GM12878 (cell line): ENCODE measurements at regions not wholly inside any gene's neighbourhood (a gene's known extent, or its start where the extent isn't known, plus 50 kb on each side); places are given as distances from the start of the nearest gene placed in this dataset.

Source experiments
- ATAC-seq: fragments of 200-7000 bp; cut with Tn5 transposase; 3 replicates; pipeline ENCODE4 v1.9.1; 2020; ENCODE audit warnings: mild to moderate bottlenecking, moderate library complexity
- BruUV-seq: library from RNA; stranded (reverse); fragments of 400-500 nt; replicated peaks from 2 replicates; lab custom pipeline; 2021; lab: Mats Ljungman, UMichigan
- CTCF ChIA-PET: fragments of 300-600 bp; sonication (Branson Sonifier 250); formaldehyde crosslinking; extraction: SDS; loops from one replicate; lab custom pipeline; 2021; ENCODE audit warnings: inconsistent platforms; lab: Yijun Ruan, JAX
- POLR2A ChIA-PET: fragments of 350-600 bp; formaldehyde crosslinking; extraction: SDS; loops from one replicate; lab custom pipeline; 2021; ENCODE audit warnings: inconsistent platforms; lab: Charles Lee
- RAD21 ChIA-PET: fragments of 300-600 bp; sonication (Branson Sonifier 250); formaldehyde crosslinking; loops from one replicate; lab custom pipeline; 2023; ENCODE audit warnings: antibody characterized with exemption; ENCODE audit not compliant: unreplicated experiment; lab: Charles Lee
- SMC1A ChIA-PET: fragments of 300-600 bp; sonication (Branson Sonifier 250); formaldehyde crosslinking; loops from one replicate; lab custom pipeline; 2023; ENCODE audit not compliant: unreplicated experiment, uncharacterized antibody; lab: Charles Lee
- DNase-seq: peaks from one replicate; pipeline ENCODE4 v3.0.0-alpha.2; 2011; ENCODE audit warnings: low read depth, low spot score
- FAIRE-seq: peaks from 3 replicates; lab custom pipeline; 2011; peaks lifted over from hg19 to GRCh38; lab: Jason Lieb, UNC
- H2AFZ ChIP-seq: 2 replicates; pipeline ENCODE4 v1.6.0; 2011; ENCODE audit warnings: low read depth, low read length, control low read depth; ENCODE audit not compliant: control insufficient read depth
- H3K27ac ChIP-seq: 2 replicates; pipeline ENCODE4 v1.5.1; 2011; ENCODE audit warnings: control low read depth; ENCODE audit not compliant: control insufficient read depth, insufficient read depth
- H3K27me3 ChIP-seq, 2 experiments: replicated peaks in 1 of 2; 2 replicates each; pipeline versions ENCODE4 v1.6.0 to v1.6.1; 2011; ENCODE audit warnings: low read length in 1 of 2; ENCODE audit not compliant: control insufficient read depth in 2 of 2, insufficient read depth in 2 of 2
- H3K36me3 ChIP-seq, 2 experiments: 2 replicates each; pipeline ENCODE4 v1.5.1; 2011; ENCODE audit warnings: low read length in 1 of 2; ENCODE audit not compliant: control insufficient read depth in 2 of 2, insufficient read depth in 2 of 2
- H3K4me1 ChIP-seq: 2 replicates; pipeline ENCODE4 v1.6.1; 2011; ENCODE audit warnings: mild to moderate bottlenecking, low read length, moderate library complexity, mixed read lengths; ENCODE audit not compliant: control insufficient read depth, insufficient read depth
- H3K4me2 ChIP-seq: 2 replicates; pipeline ENCODE4 v1.6.0; 2011; ENCODE audit warnings: control low read depth; ENCODE audit not compliant: control insufficient read depth, insufficient read depth
- H3K4me3 ChIP-seq: fragments of 200-600 bp; sonication (generic); 2 replicates; pipeline ENCODE4 v1.5.1; 2016
- H3K79me2 ChIP-seq: 2 replicates; pipeline ENCODE4 v1.6.0; 2011; ENCODE audit warnings: low read length; ENCODE audit not compliant: control insufficient read depth, insufficient read depth
- H3K9ac ChIP-seq: 2 replicates; pipeline ENCODE4 v1.8.0; 2011; ENCODE audit warnings: low read length, control low read depth, mixed read lengths; ENCODE audit not compliant: control insufficient read depth, insufficient read depth
- H3K9me3 ChIP-seq: replicated peaks from 3 replicates; pipeline ENCODE4 v1.5.1; 2011; ENCODE audit warnings: mild to moderate bottlenecking, low read length; ENCODE audit not compliant: control insufficient read depth, insufficient read depth
- H4K20me1 ChIP-seq: 2 replicates; pipeline ENCODE4 v1.6.0; 2011; ENCODE audit not compliant: control insufficient read depth, insufficient read depth
- CHD1 ChIP-seq: IDR thresholded peaks from 2 replicates; pipeline ENCODE4 v1.6.1; 2012; ENCODE audit warnings: low read depth, low read length, improper control_type of control experiment
- CREB1 ChIP-seq: IDR thresholded peaks from 2 replicates; pipeline ENCODE4 v1.6.1; 2012; ENCODE audit warnings: low read depth, mild to moderate bottlenecking, inconsistent platforms
- MEF2B ChIP-seq: fragments of 450-650 bp; IDR thresholded peaks from 2 replicates; pipeline ENCODE4 v1.6.1; 2018; ENCODE audit warnings: mild to moderate bottlenecking, moderate library complexity; ENCODE audit not compliant: partially characterized antibody, poor library complexity, severe bottlenecking
- MYC ChIP-seq: IDR thresholded peaks from 2 replicates; pipeline ENCODE4 v1.6.1; 2011; ENCODE audit warnings: mild to moderate bottlenecking, low read length, moderate library complexity, inconsistent platforms; ENCODE audit not compliant: insufficient read depth, insufficient replicate concordance, insufficient read length, severe bottlenecking
- PAX8 ChIP-seq: fragments of 450-650 bp; IDR thresholded peaks from 2 replicates; pipeline ENCODE4 v1.6.1; 2017; ENCODE audit warnings: mild to moderate bottlenecking, moderate library complexity
- RAD51 ChIP-seq: fragments of 450-650 bp; IDR thresholded peaks from 2 replicates; pipeline ENCODE4 v1.6.1; 2016; ENCODE audit warnings: moderate library complexity, mild to moderate bottlenecking, inconsistent platforms
- SMARCA5 ChIP-seq: fragments of 450-650 bp; IDR thresholded peaks from 2 replicates; pipeline ENCODE4 v1.6.1; 2017; ENCODE audit warnings: mild to moderate bottlenecking
- SMC3 ChIP-seq: IDR thresholded peaks from 2 replicates; pipeline ENCODE4 v1.6.1; 2011; ENCODE audit warnings: low read length, improper control_type of control experiment, borderline replicate concordance
- TCF12 ChIP-seq: IDR thresholded peaks from 2 replicates; pipeline ENCODE4 v1.6.1; 2011; ENCODE audit warnings: low read depth, mild to moderate bottlenecking, low read length
- TCF7 ChIP-seq: IDR thresholded peaks from 2 replicates; pipeline ENCODE4 v1.6.1; 2014; ENCODE audit warnings: antibody characterized with exemption, borderline replicate concordance
- YY1 ChIP-seq: IDR thresholded peaks from 2 replicates; pipeline ENCODE4 v1.6.1; 2011; ENCODE audit warnings: low read depth, mild to moderate bottlenecking, low read length
- in situ Hi-C: fragments of 300-500 bp; cut with MboI; formaldehyde crosslinking; loops from 9 replicates; pipeline ENCODE4 v1.14.3; 2018; ENCODE audit warnings: mixed read lengths
- intact Hi-C: fragments of 100-400 bp; cut with micrococcal nuclease; formaldehyde crosslinking; loops from one replicate; pipeline ENCODE4 v1.14.2; 2022; ENCODE audit not compliant: unreplicated experiment
- TF ChIP-seq, protein P1 (sequence below): fragments of 450-650 bp; conservative IDR thresholded peaks from 2 replicates; pipeline ENCODE4 v1.6.1; 2017; ENCODE audit warnings: mild to moderate bottlenecking, moderate library complexity
- TF ChIP-seq, protein P2 (sequence below): fragments of 150-350 bp; IDR thresholded peaks from 2 replicates; pipeline ENCODE4 v1.6.1; 2014; ENCODE audit warnings: mild to moderate bottlenecking, low read depth, low read length
- TF ChIP-seq, protein P3 (sequence below): fragments of 450-650 bp; formaldehyde crosslinking; IDR thresholded peaks from 2 replicates; pipeline ENCODE4 v1.5.0; 2022; ENCODE audit warnings: mild to moderate bottlenecking, missing genetic modification characterization
- TF ChIP-seq, protein P4 (sequence below): IDR thresholded peaks from 2 replicates; pipeline ENCODE4 v1.6.1; 2012; ENCODE audit warnings: low read depth, low read length, improper control_type of control experiment

DNA sequence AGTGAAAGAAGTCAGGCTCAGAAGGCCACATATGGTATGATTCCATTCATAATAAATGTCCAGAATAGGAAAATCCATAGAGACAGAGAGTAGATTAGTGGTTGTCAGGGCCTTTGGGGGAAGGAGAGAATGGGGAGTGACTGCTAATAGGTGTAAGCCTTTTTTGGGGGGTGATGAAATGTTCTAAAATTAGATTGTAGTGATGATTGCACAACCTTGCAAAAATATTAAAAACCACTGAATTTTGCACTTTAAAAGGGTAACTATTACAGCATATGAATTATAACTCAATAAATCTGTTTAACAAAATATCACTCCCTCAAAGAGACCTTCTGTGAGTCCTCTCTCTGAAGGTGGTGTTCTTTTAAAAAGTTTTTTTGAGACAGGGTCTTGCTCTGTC lies 72.3 kb upstream of the GRK3 start:
- intact Hi-C loops, result no loop called here
- Histone ChIP-seq H3K4me1 (peaks cover 13% of the 10 kb centered on the region), H3K27ac (no peak overlapping the region), H3K9ac (no peak overlapping the region), H3K9me3 (no peaks in the 10 kb centered on the region), H3K4me2 (no peak overlapping the region), H3K36me3 (no peaks in the 10 kb centered on the region), H4K20me1 (no peaks in the 10 kb centered on the region), H2AFZ (no peak overlapping the region), H3K4me3 (no peak overlapping the region), H3K79me2 (no peaks in the 10 kb centered on the region), H3K27me3 (no peaks in the 10 kb centered on the region)
- RAD21 ChIA-PET, result interaction anchor here (1.1 kb wide), 1 partner anchor 17 kb away, joined by 3 read pairs; no protein-coding TSS in a partner anchor
- SMC1A ChIA-PET, result interaction anchor here (2.1 kb wide), 1 partner anchor 15 kb away, joined by 6 read pairs; no protein-coding TSS in a partner anchor
- POLR2A ChIA-PET, result no interaction called here
- no peak for ATAC-seq
- DNase-seq, result no peak
- BruUV-seq, result no TSS peak
- in situ Hi-C loops, result no loop called here
- CTCF ChIA-PET, result no interaction called here
- no peak for FAIRE-seq
- TF ChIP-seq TCF12, result no peak
- TF ChIP-seq, protein P1, sequence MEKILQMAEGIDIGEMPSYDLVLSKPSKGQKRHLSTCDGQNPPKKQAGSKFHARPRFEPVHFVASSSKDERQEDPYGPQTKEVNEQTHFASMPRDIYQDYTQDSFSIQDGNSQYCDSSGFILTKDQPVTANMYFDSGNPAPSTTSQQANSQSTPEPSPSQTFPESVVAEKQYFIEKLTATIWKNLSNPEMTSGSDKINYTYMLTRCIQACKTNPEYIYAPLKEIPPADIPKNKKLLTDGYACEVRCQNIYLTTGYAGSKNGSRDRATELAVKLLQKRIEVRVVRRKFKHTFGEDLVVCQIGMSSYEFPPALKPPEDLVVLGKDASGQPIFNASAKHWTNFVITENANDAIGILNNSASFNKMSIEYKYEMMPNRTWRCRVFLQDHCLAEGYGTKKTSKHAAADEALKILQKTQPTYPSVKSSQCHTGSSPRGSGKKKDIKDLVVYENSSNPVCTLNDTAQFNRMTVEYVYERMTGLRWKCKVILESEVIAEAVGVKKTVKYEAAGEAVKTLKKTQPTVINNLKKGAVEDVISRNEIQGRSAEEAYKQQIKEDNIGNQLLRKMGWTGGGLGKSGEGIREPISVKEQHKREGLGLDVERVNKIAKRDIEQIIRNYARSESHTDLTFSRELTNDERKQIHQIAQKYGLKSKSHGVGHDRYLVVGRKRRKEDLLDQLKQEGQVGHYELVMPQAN, result no peak
- no peak for TF ChIP-seq MEF2B
- TF ChIP-seq, protein P2, sequence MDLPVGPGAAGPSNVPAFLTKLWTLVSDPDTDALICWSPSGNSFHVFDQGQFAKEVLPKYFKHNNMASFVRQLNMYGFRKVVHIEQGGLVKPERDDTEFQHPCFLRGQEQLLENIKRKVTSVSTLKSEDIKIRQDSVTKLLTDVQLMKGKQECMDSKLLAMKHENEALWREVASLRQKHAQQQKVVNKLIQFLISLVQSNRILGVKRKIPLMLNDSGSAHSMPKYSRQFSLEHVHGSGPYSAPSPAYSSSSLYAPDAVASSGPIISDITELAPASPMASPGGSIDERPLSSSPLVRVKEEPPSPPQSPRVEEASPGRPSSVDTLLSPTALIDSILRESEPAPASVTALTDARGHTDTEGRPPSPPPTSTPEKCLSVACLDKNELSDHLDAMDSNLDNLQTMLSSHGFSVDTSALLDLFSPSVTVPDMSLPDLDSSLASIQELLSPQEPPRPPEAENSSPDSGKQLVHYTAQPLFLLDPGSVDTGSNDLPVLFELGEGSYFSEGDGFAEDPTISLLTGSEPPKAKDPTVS, result no peak
- TF ChIP-seq, protein P3, sequence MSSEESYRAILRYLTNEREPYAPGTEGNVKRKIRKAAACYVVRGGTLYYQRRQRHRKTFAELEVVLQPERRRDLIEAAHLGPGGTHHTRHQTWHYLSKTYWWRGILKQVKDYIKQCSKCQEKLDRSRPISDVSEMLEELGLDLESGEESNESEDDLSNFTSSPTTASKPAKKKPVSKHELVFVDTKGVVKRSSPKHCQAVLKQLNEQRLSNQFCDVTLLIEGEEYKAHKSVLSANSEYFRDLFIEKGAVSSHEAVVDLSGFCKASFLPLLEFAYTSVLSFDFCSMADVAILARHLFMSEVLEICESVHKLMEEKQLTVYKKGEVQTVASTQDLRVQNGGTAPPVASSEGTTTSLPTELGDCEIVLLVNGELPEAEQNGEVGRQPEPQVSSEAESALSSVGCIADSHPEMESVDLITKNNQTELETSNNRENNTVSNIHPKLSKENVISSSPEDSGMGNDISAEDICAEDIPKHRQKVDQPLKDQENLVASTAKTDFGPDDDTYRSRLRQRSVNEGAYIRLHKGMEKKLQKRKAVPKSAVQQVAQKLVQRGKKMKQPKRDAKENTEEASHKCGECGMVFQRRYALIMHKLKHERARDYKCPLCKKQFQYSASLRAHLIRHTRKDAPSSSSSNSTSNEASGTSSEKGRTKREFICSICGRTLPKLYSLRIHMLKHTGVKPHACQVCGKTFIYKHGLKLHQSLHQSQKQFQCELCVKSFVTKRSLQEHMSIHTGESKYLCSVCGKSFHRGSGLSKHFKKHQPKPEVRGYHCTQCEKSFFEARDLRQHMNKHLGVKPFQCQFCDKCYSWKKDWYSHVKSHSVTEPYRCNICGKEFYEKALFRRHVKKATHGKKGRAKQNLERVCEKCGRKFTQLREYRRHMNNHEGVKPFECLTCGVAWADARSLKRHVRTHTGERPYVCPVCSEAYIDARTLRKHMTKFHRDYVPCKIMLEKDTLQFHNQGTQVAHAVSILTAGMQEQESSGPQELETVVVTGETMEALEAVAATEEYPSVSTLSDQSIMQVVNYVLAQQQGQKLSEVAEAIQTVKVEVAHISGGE (CRISPR knock-in tag), result no peak
- TF ChIP-seq YY1, result no peak
- TF ChIP-seq, protein P4, sequence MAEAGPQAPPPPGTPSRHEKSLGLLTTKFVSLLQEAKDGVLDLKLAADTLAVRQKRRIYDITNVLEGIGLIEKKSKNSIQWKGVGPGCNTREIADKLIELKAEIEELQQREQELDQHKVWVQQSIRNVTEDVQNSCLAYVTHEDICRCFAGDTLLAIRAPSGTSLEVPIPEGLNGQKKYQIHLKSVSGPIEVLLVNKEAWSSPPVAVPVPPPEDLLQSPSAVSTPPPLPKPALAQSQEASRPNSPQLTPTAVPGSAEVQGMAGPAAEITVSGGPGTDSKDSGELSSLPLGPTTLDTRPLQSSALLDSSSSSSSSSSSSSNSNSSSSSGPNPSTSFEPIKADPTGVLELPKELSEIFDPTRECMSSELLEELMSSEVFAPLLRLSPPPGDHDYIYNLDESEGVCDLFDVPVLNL, result no peak
- TF ChIP-seq SMARCA5, result no peak
- no peak for TF ChIP-seq CHD1
- TF ChIP-seq SMC3, result no peak
- no peak for TF ChIP-seq PAX8
- no peak for TF ChIP-seq RAD51
- no peak for TF ChIP-seq MYC
- TF ChIP-seq TCF7, result no peak
- no peak for TF ChIP-seq CREB1
